Ascending aorta (tissue), 2 donors: ENCODE measurements at regions not wholly inside any gene's neighbourhood (a gene's known extent, or its start where the extent isn't known, plus 50 kb on each side); places are given as distances from the start of the nearest gene placed in this dataset.

ENCODE experiments used
- DNase-seq, 2 donors: peaks; one replicate each; pipeline ENCODE4 v3.0.0-alpha.2; 2019; ENCODE audit warnings: low spot score in 2 of 2
- H3K27ac ChIP-seq, 2 donors: fragments of 200-600 bp; sonication (generic); one replicate each; pipeline ENCODE4 v1.5.1; 2016 to 2017; ENCODE audit warnings: mild to moderate bottlenecking in 1 of 2
- H3K27me3 ChIP-seq: fragments of 200-600 bp; sonication (generic); one replicate; pipeline ENCODE4 v1.5.1; 2017
- H3K36me3 ChIP-seq, 2 donors: fragments of 200-600 bp; sonication (generic); one replicate each; pipeline ENCODE4 v1.5.1; 2016
- H3K4me1 ChIP-seq, 2 donors: fragments of 200-600 bp; sonication (generic); one replicate each; pipeline ENCODE4 v1.5.1; 2016 to 2017; ENCODE audit warnings: mild to moderate bottlenecking in 1 of 2
- H3K4me3 ChIP-seq, 2 donors: fragments of 200-600 bp; sonication (generic); one replicate each; pipeline ENCODE4 v1.5.1; 2016 to 2017; ENCODE audit warnings: mild to moderate bottlenecking in 1 of 2
- H3K9me3 ChIP-seq, 2 donors: fragments of 200-600 bp; sonication (generic); one replicate each; pipeline ENCODE4 v1.5.1; 2016
- intact Hi-C: fragments of 100-400 bp; cut with DNase I; formaldehyde crosslinking; loops from one replicate; pipeline ENCODE4 v1.15.1; 2023
- TF ChIP-seq, protein P1 (sequence below), 3 experiments: fragments of 200-600 bp in 2 of 3; fragments of 450-650 bp in 1 of 3; sonication (generic) in 2 of 3; IDR thresholded peaks; one replicate each; pipeline ENCODE4 v1.5.1; 2016 to 2019; ENCODE audit warnings: antibody characterized with exemption in 3 of 3, mild to moderate bottlenecking in 1 of 3, moderate library complexity in 1 of 3

DNA sequence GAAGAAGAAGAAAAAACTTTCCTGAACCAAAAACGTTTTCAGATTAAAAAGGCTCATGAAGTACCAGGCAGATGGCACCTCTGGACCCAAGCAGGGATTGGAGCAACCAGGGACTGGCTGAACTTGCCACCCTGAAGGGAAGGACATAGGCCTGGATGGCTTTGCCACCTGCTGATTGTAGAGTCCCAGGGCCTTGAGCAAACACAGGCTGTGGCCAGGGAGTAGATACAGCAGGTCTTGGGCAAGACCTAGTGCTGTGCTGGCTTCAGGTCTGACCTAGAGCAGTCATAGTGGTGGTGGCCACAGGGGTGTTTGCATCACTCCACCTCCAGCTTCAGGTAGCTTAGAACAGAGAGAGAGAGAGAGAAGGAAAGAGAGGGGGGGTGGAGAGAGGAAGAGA, 176.7 kb upstream of the FOXN2 start:
- no peaks in the 10 kb centered on the region for H3K27me3 ChIP-seq
- H3K4me3 ChIP-seq: no peak overlapping the region
- intact Hi-C loops: no loop called here
- TF ChIP-seq, protein P1, sequence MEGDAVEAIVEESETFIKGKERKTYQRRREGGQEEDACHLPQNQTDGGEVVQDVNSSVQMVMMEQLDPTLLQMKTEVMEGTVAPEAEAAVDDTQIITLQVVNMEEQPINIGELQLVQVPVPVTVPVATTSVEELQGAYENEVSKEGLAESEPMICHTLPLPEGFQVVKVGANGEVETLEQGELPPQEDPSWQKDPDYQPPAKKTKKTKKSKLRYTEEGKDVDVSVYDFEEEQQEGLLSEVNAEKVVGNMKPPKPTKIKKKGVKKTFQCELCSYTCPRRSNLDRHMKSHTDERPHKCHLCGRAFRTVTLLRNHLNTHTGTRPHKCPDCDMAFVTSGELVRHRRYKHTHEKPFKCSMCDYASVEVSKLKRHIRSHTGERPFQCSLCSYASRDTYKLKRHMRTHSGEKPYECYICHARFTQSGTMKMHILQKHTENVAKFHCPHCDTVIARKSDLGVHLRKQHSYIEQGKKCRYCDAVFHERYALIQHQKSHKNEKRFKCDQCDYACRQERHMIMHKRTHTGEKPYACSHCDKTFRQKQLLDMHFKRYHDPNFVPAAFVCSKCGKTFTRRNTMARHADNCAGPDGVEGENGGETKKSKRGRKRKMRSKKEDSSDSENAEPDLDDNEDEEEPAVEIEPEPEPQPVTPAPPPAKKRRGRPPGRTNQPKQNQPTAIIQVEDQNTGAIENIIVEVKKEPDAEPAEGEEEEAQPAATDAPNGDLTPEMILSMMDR (IDR thresholded peaks at IDR 0.05): no peak
- H3K27ac ChIP-seq: no peak overlapping the region
- no peaks in the 10 kb centered on the region for H3K36me3 ChIP-seq
- H3K4me1 ChIP-seq: no peaks in the 10 kb centered on the region
- no peaks in the 10 kb centered on the region for H3K9me3 ChIP-seq
- DNase-seq: no peak

DNA sequence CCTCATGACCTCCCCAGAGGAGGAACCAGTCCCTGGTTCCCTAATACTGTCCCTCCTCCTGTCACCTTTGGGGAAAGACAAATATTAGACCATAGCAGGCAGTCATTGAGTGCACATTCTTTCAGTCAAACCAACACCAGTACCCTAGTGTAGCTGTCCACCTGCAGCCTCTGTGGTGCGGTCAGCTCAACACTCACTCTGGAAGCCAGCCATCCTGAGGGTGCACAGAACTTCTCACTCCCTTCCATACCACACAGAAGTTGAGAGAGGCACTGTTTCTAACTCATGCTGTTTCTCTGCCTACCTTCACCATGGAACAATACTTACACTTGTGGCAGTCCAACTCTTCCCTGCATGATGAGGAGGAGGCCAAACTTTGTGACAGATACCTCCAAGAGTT, 175.6 kb upstream of the FOXN2 start:
- Histone ChIP-seq H3K4me1 (no peaks in the 10 kb centered on the region), H3K27ac (no peak overlapping the region), H3K9me3 (no peaks in the 10 kb centered on the region), H3K36me3 (no peaks in the 10 kb centered on the region), H3K4me3 (no peak overlapping the region), H3K27me3 (no peaks in the 10 kb centered on the region)
- DNase-seq: no peak
- intact Hi-C loops: no loop called here
- TF ChIP-seq, protein P1 (IDR thresholded peaks at IDR 0.05): no peak

DNA sequence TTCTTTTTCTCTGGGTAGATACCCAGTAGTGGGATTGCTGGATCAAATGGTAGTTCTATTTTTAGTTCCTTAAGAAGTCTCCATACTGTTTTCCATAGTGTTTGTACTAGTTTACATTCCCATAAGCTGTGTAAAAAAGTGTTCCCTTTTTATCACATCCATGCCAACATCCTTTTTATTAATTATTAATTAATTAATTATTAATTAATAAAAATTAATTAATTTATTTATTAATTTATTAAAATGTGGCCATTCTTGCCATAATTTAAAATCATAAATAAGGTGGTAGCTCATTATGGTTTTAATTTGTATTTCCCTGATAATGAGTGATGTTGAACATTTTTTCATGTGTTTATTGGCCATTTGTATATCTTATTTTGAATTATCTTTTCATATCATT, 173.9 kb upstream of the FOXN2 start:
- H3K27me3 ChIP-seq: no peaks in the 10 kb centered on the region
- H3K9me3 ChIP-seq: no peaks in the 10 kb centered on the region
- no peak overlapping the region for H3K4me3 ChIP-seq
- DNase-seq: no peak
- no peaks in the 10 kb centered on the region for H3K36me3 ChIP-seq
- intact Hi-C loops: no loop called here
- TF ChIP-seq, protein P1 (IDR thresholded peaks at IDR 0.05): no peak
- H3K27ac ChIP-seq: no peak overlapping the region
- peaks cover 0 to 2% of the 10 kb centered on the region in 2 donors for H3K4me1 ChIP-seq

DNA sequence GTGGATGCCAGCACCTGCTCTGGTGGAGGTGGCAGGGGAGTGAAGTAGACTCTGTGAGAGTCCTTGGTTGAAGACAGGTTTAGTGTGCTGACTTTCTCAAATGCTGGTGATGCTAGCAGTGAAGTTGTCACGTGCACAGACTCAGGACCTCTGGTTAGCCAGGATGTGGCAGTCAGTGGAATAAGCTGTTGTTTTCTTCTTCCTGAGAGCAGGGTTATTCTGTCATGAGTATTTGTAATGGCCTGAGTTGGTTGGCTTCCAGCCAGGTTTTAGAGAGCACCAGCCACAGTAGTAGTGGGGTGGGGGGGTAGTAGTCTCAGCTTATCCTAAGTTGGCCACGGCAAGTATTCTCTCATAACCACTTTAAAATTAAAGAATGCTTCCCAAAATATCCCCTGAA, 169.7 kb upstream of the FOXN2 start:
- no peak overlapping the region for H3K27ac ChIP-seq
- TF ChIP-seq, protein P1 (IDR thresholded peaks at IDR 0.05): no peak
- intact Hi-C loops: no loop called here
- no peak overlapping the region for H3K4me3 ChIP-seq
- H3K9me3 ChIP-seq: no peaks in the 10 kb centered on the region
- DNase-seq: no peak
- H3K36me3 ChIP-seq: no peaks in the 10 kb centered on the region
- no peaks in the 10 kb centered on the region for H3K27me3 ChIP-seq
- peaks cover 0 to 7% of the 10 kb centered on the region in 2 donors for H3K4me1 ChIP-seq

DNA sequence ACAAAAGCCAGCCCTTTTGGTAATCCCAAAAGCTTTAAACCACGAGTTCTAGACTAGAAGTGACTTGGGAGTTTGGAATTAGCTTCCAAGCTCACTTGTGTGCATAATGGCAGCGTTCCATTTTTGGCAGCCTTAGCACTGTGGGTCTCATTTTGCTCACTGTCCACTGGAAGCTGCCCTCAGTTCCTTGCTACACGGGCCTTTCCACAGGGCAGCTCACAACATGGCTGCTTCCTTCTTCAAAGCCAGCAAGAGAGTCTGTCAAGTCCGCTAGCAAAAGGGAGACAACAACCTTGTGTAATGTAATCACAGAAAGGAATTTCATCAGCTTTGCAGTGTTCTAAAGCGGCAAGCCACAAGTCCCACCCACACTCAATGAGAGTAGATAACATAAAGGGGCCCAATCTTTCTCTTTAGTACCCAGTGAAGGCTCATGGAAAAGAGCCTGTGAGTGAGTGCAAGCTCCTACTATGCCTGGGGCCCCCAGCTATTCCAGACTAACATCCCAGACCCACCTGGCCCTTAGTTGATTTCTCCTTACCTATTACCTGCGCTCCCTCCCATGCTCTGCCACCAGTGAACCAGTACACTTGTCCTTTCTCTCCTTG, 168.5 kb upstream of the FOXN2 start:
- intact Hi-C loops: no loop called here
- H3K4me3 ChIP-seq: no peak overlapping the region
- TF ChIP-seq, protein P1 (IDR thresholded peaks at IDR 0.05): no peak
- DNase-seq: no peak
- peaks cover 0 to 7% of the 10 kb centered on the region in 2 donors for H3K4me1 ChIP-seq
- H3K27ac ChIP-seq: no peak overlapping the region
- H3K27me3 ChIP-seq: no peaks in the 10 kb centered on the region
- no peaks in the 10 kb centered on the region for H3K9me3 ChIP-seq
- no peaks in the 10 kb centered on the region for H3K36me3 ChIP-seq

DNA sequence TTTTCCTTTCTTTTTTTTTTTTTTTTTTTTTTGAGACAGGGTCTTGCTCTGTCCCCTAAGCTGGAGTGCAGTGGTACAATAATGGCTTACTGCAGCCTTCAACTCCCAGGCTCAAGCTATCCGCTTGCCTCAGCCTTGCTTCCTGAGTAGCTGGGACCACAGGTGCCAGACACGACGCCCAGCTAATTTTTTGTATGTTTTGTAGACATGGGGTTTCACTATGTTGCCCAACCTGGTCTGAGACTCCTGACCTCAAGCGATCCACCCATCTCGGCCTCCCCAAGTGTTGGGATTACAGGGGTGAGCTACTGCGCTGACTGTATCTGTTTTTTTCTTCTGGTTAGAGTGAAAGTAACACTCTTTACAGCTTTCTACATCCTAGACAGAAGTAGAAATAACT, 167.9 kb upstream of the FOXN2 start:
- Histone ChIP-seq H3K27ac (no peak overlapping the region), H3K27me3 (no peaks in the 10 kb centered on the region), H3K9me3 (no peaks in the 10 kb centered on the region), H3K4me1 (peaks cover 0 to 7% of the 10 kb centered on the region in 2 donors), H3K36me3 (no peaks in the 10 kb centered on the region), H3K4me3 (no peak overlapping the region)
- intact Hi-C loops: no loop called here
- TF ChIP-seq, protein P1 (IDR thresholded peaks at IDR 0.05): no peak
- no peak for DNase-seq
